HCT116 (cell line): ENCODE measurements at regions not wholly inside any gene's neighbourhood (a gene's known extent, or its start where the extent isn't known, plus 50 kb on each side); places are given as distances from the start of the nearest gene placed in this dataset.
A peak's percentile ranks its signal among the peaks of the same experiment; 100 is the strongest.

Experiments
- ATAC-seq: fragments of 200-7000 bp; cut with Tn5 transposase; 2 replicates; pipeline ENCODE4 v1.9.1; 2020; ENCODE audit warnings: mild to moderate bottlenecking, moderate library complexity
- BruUV-seq: library from RNA; stranded (reverse); fragments of 400-500 nt; replicated peaks from 2 replicates; lab custom pipeline; 2021; lab: Mats Ljungman, UMichigan
- CTCF ChIA-PET: fragments of 300-600 bp; sonication (Branson Sonifier 250); formaldehyde crosslinking; loops from one replicate; lab custom pipeline; 2021; ENCODE audit warnings: antibody characterized with exemption; lab: Charles Lee
- POLR2A ChIA-PET: fragments of 300-600, 350-600 bp; sonication (Branson Sonifier 250); formaldehyde crosslinking; loops from one replicate; lab custom pipeline; 2021; ENCODE audit warnings: antibody characterized with exemption; lab: Charles Lee
- RAD21 ChIA-PET, 2 experiments: fragments of 300-600 bp; sonication (Branson Sonifier 250); formaldehyde crosslinking; loops; one replicate each; lab custom pipeline; 2023; ENCODE audit warnings: low total read pairs in 2 of 2; ENCODE audit not compliant: uncharacterized antibody in 2 of 2, unreplicated experiment in 2 of 2, low non-redundant PET in 1 of 2; lab: Charles Lee
- DNase-seq: peaks from one replicate; pipeline ENCODE4 v3.0.0-alpha.2; 2010; ENCODE audit warnings: low read depth, low spot score
- H2AFZ ChIP-seq: fragments of 200-600 bp; shearing (Covaris generic), sonication (generic); 2 replicates; pipeline ENCODE4 v1.6.1; 2017; ENCODE audit warnings: low read depth, mixed run types, mixed read lengths, antibody characterized with exemption, low read length; ENCODE audit not compliant: poor library complexity, severe bottlenecking
- H3K27ac ChIP-seq: 2 replicates; pipeline ENCODE4 v1.5.1; 2012; ENCODE audit warnings: low read depth, low read length
- H3K27me3 ChIP-seq: fragments of 200-600 bp; sonication (generic); 2 replicates; pipeline ENCODE4 v1.6.1; 2016; ENCODE audit warnings: mixed run types, low read length, mixed read lengths; ENCODE audit not compliant: insufficient read depth
- H3K36me3 ChIP-seq, 2 experiments: fragments of 200-500 bp in 1 of 2; fragments of 200-600 bp in 1 of 2; sonication (Bioruptor generic) in 1 of 2; sonication (generic) in 1 of 2; 2 replicates each; pipeline versions ENCODE4 v1.5.1 to v1.6.1; 2014 to 2016; ENCODE audit warnings: low read length in 2 of 2, inconsistent platforms in 1 of 2, mixed read lengths in 1 of 2, mixed run types in 1 of 2; ENCODE audit not compliant: insufficient read depth in 2 of 2, control insufficient read depth in 1 of 2
- H3K4me1 ChIP-seq, 2 experiments: fragments of 200-600 bp in 1 of 2; sonication (generic) in 1 of 2; 2 replicates each; pipeline versions ENCODE4 v1.5.1 to v1.6.1; 2012 to 2017; ENCODE audit warnings: low read length in 2 of 2, inconsistent platforms in 1 of 2, mild to moderate bottlenecking in 1 of 2, mixed read lengths in 1 of 2, mixed run types in 1 of 2, moderate library complexity in 1 of 2; ENCODE audit not compliant: insufficient read depth in 2 of 2, control insufficient read depth in 1 of 2
- H3K4me2 ChIP-seq: fragments of 200-600 bp; sonication (generic); 2 replicates; pipeline ENCODE4 v1.6.1; 2017; ENCODE audit warnings: mixed run types, low read length, mixed read lengths
- H3K4me3 ChIP-seq, 2 experiments: fragments of 200-600 bp in 1 of 2; sonication (generic) in 1 of 2; replicated peaks in 1 of 2; 2 replicates each; pipeline ENCODE4 v1.5.1; 2011 to 2016; ENCODE audit warnings: low read length in 2 of 2, control low read depth in 1 of 2, low read depth in 1 of 2, mild to moderate bottlenecking in 1 of 2, mixed read lengths in 1 of 2, mixed run types in 1 of 2
- H3K79me2 ChIP-seq: fragments of 200-600 bp; sonication (generic); 2 replicates; pipeline ENCODE4 v1.6.1; 2017; ENCODE audit warnings: mild to moderate bottlenecking, mixed run types, low read length, moderate library complexity, mixed read lengths; ENCODE audit not compliant: insufficient read depth
- H3K9ac ChIP-seq: fragments of 200-600 bp; sonication (generic); 2 replicates; pipeline ENCODE4 v1.6.1; 2016; ENCODE audit warnings: low read length, mixed read lengths
- H3K9me2 ChIP-seq: fragments of 200-600 bp; sonication (generic), shearing (Covaris generic); 2 replicates; pipeline ENCODE4 v1.6.1; 2017; ENCODE audit warnings: mixed run types, mild to moderate bottlenecking, moderate library complexity; ENCODE audit not compliant: insufficient read depth
- H3K9me3 ChIP-seq, 2 experiments: fragments of 200-500 bp in 1 of 2; fragments of 200-600 bp in 1 of 2; sonication (Bioruptor generic) in 1 of 2; sonication (generic) in 1 of 2; 2 replicates each; pipeline ENCODE4 v1.6.1; 2014 to 2017; ENCODE audit warnings: low read length in 2 of 2, mixed read lengths in 2 of 2, inconsistent platforms in 1 of 2, low read depth in 1 of 2, mild to moderate bottlenecking in 1 of 2, mixed run types in 1 of 2, moderate library complexity in 1 of 2; ENCODE audit not compliant: control insufficient read depth in 1 of 2, insufficient read depth in 1 of 2
- H4K20me1 ChIP-seq: fragments of 200-600 bp; sonication (generic), shearing (Covaris generic); 2 replicates; pipeline ENCODE4 v1.6.1; 2017; ENCODE audit warnings: mixed run types, mild to moderate bottlenecking, moderate library complexity; ENCODE audit not compliant: insufficient read depth
- CBX3 ChIP-seq: IDR thresholded peaks from 2 replicates; pipeline ENCODE4 v1.6.1; 2012; ENCODE audit warnings: low read depth
- CTCF ChIP-seq, 3 experiments: fragments of 200-600 bp in 1 of 3; sonication (generic) in 1 of 3; IDR thresholded peaks in 2 of 3; conservative IDR thresholded peaks in 1 of 3; 2 replicates each; pipeline ENCODE4 v1.5.1; 2012 to 2017; ENCODE audit warnings: low read depth in 2 of 3, low read length in 2 of 3, antibody characterized with exemption in 1 of 3, borderline replicate concordance in 1 of 3, control low read depth in 1 of 3, mild to moderate bottlenecking in 1 of 3, mixed read lengths in 1 of 3, mixed run types in 1 of 3, moderate library complexity in 1 of 3; ENCODE audit not compliant: insufficient read depth in 1 of 3
- ELF1 ChIP-seq: IDR thresholded peaks from 2 replicates; pipeline ENCODE4 v1.6.1; 2012; ENCODE audit warnings: low read depth, borderline replicate concordance
- EZH2phosphoT487 ChIP-seq: fragments of 200-600 bp; IDR thresholded peaks from 2 replicates; pipeline ENCODE4 v1.6.1; 2018; ENCODE audit warnings: antibody characterized with exemption, borderline replicate concordance
- FOSL1 ChIP-seq: IDR thresholded peaks from 2 replicates; pipeline ENCODE4 v1.6.1; 2012; ENCODE audit warnings: low read depth
- JUND ChIP-seq: IDR thresholded peaks from 2 replicates; pipeline ENCODE4 v1.6.1; 2012
- POLR2AphosphoS5 ChIP-seq: IDR thresholded peaks from 2 replicates; pipeline ENCODE4 v1.6.1; 2011; ENCODE audit warnings: mild to moderate bottlenecking, low read depth, low read length, moderate library complexity
- RAD21 ChIP-seq: IDR thresholded peaks from 2 replicates; pipeline ENCODE4 v1.6.1; 2012; ENCODE audit warnings: low read depth, mild to moderate bottlenecking
- SIN3A ChIP-seq: IDR thresholded peaks from 2 replicates; pipeline ENCODE4 v1.6.1; 2012; ENCODE audit warnings: low read depth
- SP1 ChIP-seq: IDR thresholded peaks from 2 replicates; pipeline ENCODE4 v1.6.1; 2012; ENCODE audit warnings: low read depth
- YY1 ChIP-seq: IDR thresholded peaks from 2 replicates; pipeline ENCODE4 v1.6.1; 2011; ENCODE audit warnings: low read length, low read depth, moderate library complexity, mild to moderate bottlenecking; ENCODE audit not compliant: insufficient replicate concordance; ENCODE audit errors: extremely low read depth
- intact Hi-C: fragments of 100-400 bp; cut with micrococcal nuclease; formaldehyde crosslinking; loops from 2 replicates; pipeline ENCODE4 v1.10.0; 2022
- TF ChIP-seq, protein P1 (sequence below): IDR thresholded peaks from 2 replicates; pipeline ENCODE4 v1.6.1; 2011; ENCODE audit warnings: mild to moderate bottlenecking, low read length, moderate library complexity; ENCODE audit not compliant: insufficient replicate concordance; ENCODE audit errors: extremely low read depth

DNA sequence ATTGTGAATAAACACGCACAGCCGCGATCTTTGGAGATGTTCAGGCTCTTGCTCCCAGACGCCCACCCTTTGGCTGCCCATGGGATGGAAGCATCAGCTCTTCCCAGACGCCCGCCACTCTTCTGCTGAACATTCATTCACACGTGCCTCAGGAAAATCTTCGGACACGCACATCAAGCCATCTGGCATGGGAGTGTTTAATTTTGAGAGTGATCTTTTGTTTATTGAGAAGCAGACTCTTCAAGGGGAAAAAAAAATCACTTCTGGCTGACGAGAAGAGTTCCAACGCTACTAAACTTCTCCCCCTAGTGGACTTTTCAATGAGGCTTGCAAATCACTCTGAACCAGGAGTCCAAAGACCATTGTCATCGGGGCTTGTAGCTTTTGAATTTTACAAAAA lies 62.0 kb upstream of the NUDT7 start:
- Histone ChIP-seq H3K9ac (no peak overlapping the region), H3K9me2 (no peaks in the 10 kb centered on the region), H3K79me2 (no peaks in the 10 kb centered on the region), H3K9me3 (no peaks in the 10 kb centered on the region), H4K20me1 (no peaks in the 10 kb centered on the region), H3K4me3 (no peak overlapping the region), H3K4me2 (no peak overlapping the region), H3K27ac (no peak overlapping the region)
- BruUV-seq, result no TSS peak
- ChIA-PET RAD21 (interaction anchor here in 1 of 2 experiments (0.8 kb wide), 1 partner anchor 69 kb away, joined by 7 read pairs; no protein-coding TSS in a partner anchor), CTCF (interaction anchor here (1.0 to 2.1 kb wide), 5 partner anchors 8 to 425 kb away, joined by 3 to 20 read pairs (median 6); no protein-coding TSS in a partner anchor), POLR2A (no interaction called here)
- TF ChIP-seq RAD21, result peak; percentile 55; the same call in 1 of the 2 replicates
- TF ChIP-seq CTCF (IDR thresholded peaks at IDR 0.05 in 2 of 3, conservative IDR thresholded peaks at IDR 0.05 in 1 of 3; ENCODE audit: borderline replicate concordance in 1 of 3, insufficient read depth in 1 of 3, low read depth in 2 of 3, low read length in 2 of 3), result peak; percentile 49 to 58 (median 52); a peak in 5 of 6 replicates
- no peak for TF ChIP-seq ELF1
- TF ChIP-seq, all 23 proteins: peak for 2
- H3K27me3 ChIP-seq, result no peaks in the 10 kb centered on the region
- no peak overlapping the region for H2AFZ ChIP-seq
- DNase-seq (peak; percentile 22), ATAC-seq (peak; percentile 74)
- H3K4me1 ChIP-seq, result no peaks in the 10 kb centered on the region
- H3K36me3 ChIP-seq, result no peaks in the 10 kb centered on the region
- intact Hi-C loops, result loop anchor here (1.0 to 5.0 kb wide), 2 partner anchors 63 to 424 kb away; no protein-coding TSS in a partner anchor

GRCh38 chr16:77662246-77662645 lies 60.1 kb upstream of the NUDT7 start:
- Histone ChIP-seq H3K9ac (no peak overlapping the region), H4K20me1 (no peaks in the 10 kb centered on the region), H3K4me3 (no peak overlapping the region), H3K9me3 (no peaks in the 10 kb centered on the region), H3K27ac (no peak overlapping the region), H3K36me3 (no peaks in the 10 kb centered on the region), H3K4me1 (no peaks in the 10 kb centered on the region), H3K79me2 (no peaks in the 10 kb centered on the region), H2AFZ (no peak overlapping the region), H3K4me2 (no peak overlapping the region), H3K9me2 (no peaks in the 10 kb centered on the region), H3K27me3 (peaks cover 13% of the 10 kb centered on the region)
- CTCF ChIA-PET, result no interaction called here
- intact Hi-C loops, result loop anchor here (5.0 kb wide), 1 partner anchor 65 kb away; no protein-coding TSS in a partner anchor
- DNase-seq (no peak), ATAC-seq (no peak)
- TF ChIP-seq EZH2phosphoT487 (no peak), FOSL1 (no peak), SIN3A (no peak), POLR2AphosphoS5 (no peak), SP1 (no peak), CBX3 (no peak), CTCF (IDR thresholded peaks at IDR 0.05 in 2 of 3, conservative IDR thresholded peaks at IDR 0.05 in 1 of 3; ENCODE audit: borderline replicate concordance in 1 of 3, insufficient read depth in 1 of 3, low read depth in 2 of 3, low read length in 2 of 3) (no peak), JUND (no peak), YY1 (no peak)
- TF ChIP-seq, protein P1, sequence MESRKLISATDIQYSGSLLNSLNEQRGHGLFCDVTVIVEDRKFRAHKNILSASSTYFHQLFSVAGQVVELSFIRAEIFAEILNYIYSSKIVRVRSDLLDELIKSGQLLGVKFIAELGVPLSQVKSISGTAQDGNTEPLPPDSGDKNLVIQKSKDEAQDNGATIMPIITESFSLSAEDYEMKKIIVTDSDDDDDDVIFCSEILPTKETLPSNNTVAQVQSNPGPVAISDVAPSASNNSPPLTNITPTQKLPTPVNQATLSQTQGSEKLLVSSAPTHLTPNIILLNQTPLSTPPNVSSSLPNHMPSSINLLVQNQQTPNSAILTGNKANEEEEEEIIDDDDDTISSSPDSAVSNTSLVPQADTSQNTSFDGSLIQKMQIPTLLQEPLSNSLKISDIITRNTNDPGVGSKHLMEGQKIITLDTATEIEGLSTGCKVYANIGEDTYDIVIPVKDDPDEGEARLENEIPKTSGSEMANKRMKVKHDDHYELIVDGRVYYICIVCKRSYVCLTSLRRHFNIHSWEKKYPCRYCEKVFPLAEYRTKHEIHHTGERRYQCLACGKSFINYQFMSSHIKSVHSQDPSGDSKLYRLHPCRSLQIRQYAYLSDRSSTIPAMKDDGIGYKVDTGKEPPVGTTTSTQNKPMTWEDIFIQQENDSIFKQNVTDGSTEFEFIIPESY, result no peak
- POLR2A ChIA-PET, result no interaction called here
- RAD21 ChIA-PET, result no interaction called here
- no TSS peak for BruUV-seq
